Neural cell (in vitro differentiated cells): ENCODE measurements at regions not wholly inside any gene's neighbourhood (a gene's known extent, or its start where the extent isn't known, plus 50 kb on each side); places are given as distances from the start of the nearest gene placed in this dataset.

Experiments
- H2AFZ ChIP-seq: fragments of 200-600, 300-800 bp; sonication (generic), shearing (Covaris generic); 2 replicates; pipeline ENCODE4 v1.6.0; 2014; ENCODE audit warnings: low read depth, mild to moderate bottlenecking, antibody characterized with exemption, low read length, moderate library complexity
- H3F3A ChIP-seq: fragments of 200-600 bp; shearing (Covaris generic); 2 replicates; pipeline ENCODE4 v1.6.1; 2016; ENCODE audit warnings: mild to moderate bottlenecking, moderate library complexity, mixed read lengths, antibody characterized with exemption, low read length; ENCODE audit not compliant: insufficient read depth, poor library complexity, severe bottlenecking
- H3K27ac ChIP-seq: fragments of 200-600, 300-800 bp; sonication (generic), shearing (Covaris generic); 2 replicates; pipeline ENCODE4 v1.5.1; 2014; ENCODE audit warnings: mild to moderate bottlenecking, low read length, moderate library complexity
- H3K27me3 ChIP-seq: fragments of 300-800, 200-600 bp; sonication (generic), shearing (Covaris generic); 2 replicates; pipeline ENCODE4 v1.6.0; 2014; ENCODE audit warnings: mild to moderate bottlenecking, low read depth, low read length, moderate library complexity; ENCODE audit not compliant: insufficient read depth
- H3K36me3 ChIP-seq: fragments of 300-800, 200-600 bp; sonication (generic), shearing (Covaris generic); 2 replicates; pipeline ENCODE4 v1.5.1; 2014; ENCODE audit warnings: mild to moderate bottlenecking, antibody characterized with exemption, low read length, moderate library complexity; ENCODE audit not compliant: insufficient read depth
- H3K4me2 ChIP-seq: fragments of 300-800, 200-600 bp; sonication (generic), shearing (Covaris generic); 2 replicates; pipeline ENCODE4 v1.6.0; 2014; ENCODE audit warnings: mild to moderate bottlenecking, low read length
- H3K4me3 ChIP-seq: fragments of 300-800, 200-600 bp; sonication (generic), shearing (Covaris generic); 2 replicates; pipeline ENCODE4 v1.5.1; 2014; ENCODE audit warnings: mild to moderate bottlenecking, low read length, moderate library complexity
- H3K79me2 ChIP-seq: fragments of 200-600 bp; shearing (Covaris generic); replicated peaks from 2 replicates; pipeline ENCODE4 v1.6.0; 2014; ENCODE audit warnings: mild to moderate bottlenecking, low read length, moderate library complexity; ENCODE audit not compliant: insufficient read depth
- H3K9ac ChIP-seq: fragments of 300-800, 200-600 bp; sonication (generic), shearing (Covaris generic); 2 replicates; pipeline ENCODE4 v1.6.1; 2016; ENCODE audit warnings: mild to moderate bottlenecking, low read length, mixed read lengths
- H3K9me2 ChIP-seq: fragments of 200-600 bp; shearing (Covaris generic); 2 replicates; pipeline ENCODE4 v1.6.1; 2016; ENCODE audit warnings: mild to moderate bottlenecking, low read length, mixed read lengths; ENCODE audit not compliant: insufficient read depth
- H3K9me3 ChIP-seq: fragments of 200-600, 300-800 bp; sonication (generic), shearing (Covaris generic); 2 replicates; pipeline ENCODE4 v1.6.1; 2016; ENCODE audit warnings: mild to moderate bottlenecking, mixed run types, low read length, moderate library complexity, mixed read lengths
- H4K20me1 ChIP-seq: fragments of 200-600 bp; shearing (Covaris generic); 2 replicates; pipeline ENCODE4 v1.6.1; 2016; ENCODE audit warnings: mild to moderate bottlenecking, mixed run types; ENCODE audit not compliant: insufficient read depth
- EP300 ChIP-seq: fragments of 450-650 bp; conservative IDR thresholded peaks from 2 replicates; pipeline ENCODE4 v1.6.1; 2014; ENCODE audit warnings: antibody characterized with exemption, mild to moderate bottlenecking, moderate library complexity; ENCODE audit not compliant: poor library complexity, severe bottlenecking
- EZH2 ChIP-seq: fragments of 200-600, 300-800 bp; shearing (Covaris generic), sonication (generic); IDR thresholded peaks from 2 replicates; pipeline ENCODE4 v1.6.1; 2014; ENCODE audit warnings: antibody characterized with exemption, low read length, borderline replicate concordance, mild to moderate bottlenecking; ENCODE audit not compliant: insufficient read depth, poor library complexity, severe bottlenecking
- MXI1 ChIP-seq: fragments of 450-650 bp; conservative IDR thresholded peaks from 2 replicates; pipeline ENCODE4 v1.6.1; 2014; ENCODE audit warnings: antibody characterized with exemption, mild to moderate bottlenecking; ENCODE audit not compliant: poor library complexity, severe bottlenecking
- POLR2AphosphoS5 ChIP-seq: IDR thresholded peaks from 2 replicates; pipeline ENCODE4 v1.6.1; 2012
- RAD21 ChIP-seq: fragments of 450-650 bp; conservative IDR thresholded peaks from 2 replicates; pipeline ENCODE4 v1.6.1; 2014; ENCODE audit warnings: antibody characterized with exemption, mild to moderate bottlenecking, moderate library complexity
- SMC3 ChIP-seq: fragments of 450-650 bp; conservative IDR thresholded peaks from 2 replicates; pipeline ENCODE4 v1.6.1; 2014; ENCODE audit warnings: antibody characterized with exemption, mild to moderate bottlenecking, moderate library complexity; ENCODE audit not compliant: poor library complexity
- TAF1 ChIP-seq: IDR thresholded peaks from 2 replicates; pipeline ENCODE4 v1.6.1; 2012; ENCODE audit warnings: low read depth
- TF ChIP-seq, protein P1 (sequence below): IDR thresholded peaks from 2 replicates; pipeline ENCODE4 v1.6.1; 2012; ENCODE audit warnings: borderline replicate concordance
- TF ChIP-seq, protein P2 (sequence below): fragments of 450-650 bp; IDR thresholded peaks from 2 replicates; pipeline ENCODE4 v1.5.1; 2014; ENCODE audit warnings: antibody characterized with exemption, mild to moderate bottlenecking, moderate library complexity; ENCODE audit not compliant: poor library complexity, severe bottlenecking

DNA sequence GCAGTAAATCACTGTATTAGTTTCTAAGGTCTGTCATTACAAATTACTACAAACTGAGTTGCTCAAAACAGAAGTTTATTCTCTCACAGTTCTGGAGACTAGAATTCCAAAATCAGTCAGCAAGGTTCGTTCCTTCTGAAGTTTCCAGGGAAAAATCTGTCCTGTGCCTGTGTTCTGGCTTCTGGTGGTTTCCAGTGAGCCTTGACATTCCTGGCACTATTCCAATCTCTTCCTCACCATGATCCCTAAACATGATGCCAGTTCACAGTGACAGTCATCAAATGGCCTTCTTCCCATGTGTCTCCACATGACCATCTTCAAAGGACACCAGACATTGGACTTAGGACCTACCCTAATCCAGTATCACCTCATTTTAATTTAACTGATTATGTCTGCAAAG is 351.4 kb downstream of the PLK2 start:
- no peak overlapping the region for H3K4me3 ChIP-seq
- no peak overlapping the region for H3K9ac ChIP-seq
- H4K20me1 ChIP-seq = no peaks in the 10 kb centered on the region
- H3K27ac ChIP-seq = no peak overlapping the region
- H3K9me3 ChIP-seq = no peaks in the 10 kb centered on the region
- no peaks in the 10 kb centered on the region for H3K27me3 ChIP-seq
- H3K36me3 ChIP-seq = no peaks in the 10 kb centered on the region
- no peaks in the 10 kb centered on the region for H3F3A ChIP-seq
- no peak overlapping the region for H2AFZ ChIP-seq
- no peak overlapping the region for H3K4me2 ChIP-seq
- no peak for TF ChIP-seq TAF1
- no peak for TF ChIP-seq SMC3
- TF ChIP-seq RAD21 = no peak
- no peak for TF ChIP-seq MXI1
- TF ChIP-seq, protein P1, sequence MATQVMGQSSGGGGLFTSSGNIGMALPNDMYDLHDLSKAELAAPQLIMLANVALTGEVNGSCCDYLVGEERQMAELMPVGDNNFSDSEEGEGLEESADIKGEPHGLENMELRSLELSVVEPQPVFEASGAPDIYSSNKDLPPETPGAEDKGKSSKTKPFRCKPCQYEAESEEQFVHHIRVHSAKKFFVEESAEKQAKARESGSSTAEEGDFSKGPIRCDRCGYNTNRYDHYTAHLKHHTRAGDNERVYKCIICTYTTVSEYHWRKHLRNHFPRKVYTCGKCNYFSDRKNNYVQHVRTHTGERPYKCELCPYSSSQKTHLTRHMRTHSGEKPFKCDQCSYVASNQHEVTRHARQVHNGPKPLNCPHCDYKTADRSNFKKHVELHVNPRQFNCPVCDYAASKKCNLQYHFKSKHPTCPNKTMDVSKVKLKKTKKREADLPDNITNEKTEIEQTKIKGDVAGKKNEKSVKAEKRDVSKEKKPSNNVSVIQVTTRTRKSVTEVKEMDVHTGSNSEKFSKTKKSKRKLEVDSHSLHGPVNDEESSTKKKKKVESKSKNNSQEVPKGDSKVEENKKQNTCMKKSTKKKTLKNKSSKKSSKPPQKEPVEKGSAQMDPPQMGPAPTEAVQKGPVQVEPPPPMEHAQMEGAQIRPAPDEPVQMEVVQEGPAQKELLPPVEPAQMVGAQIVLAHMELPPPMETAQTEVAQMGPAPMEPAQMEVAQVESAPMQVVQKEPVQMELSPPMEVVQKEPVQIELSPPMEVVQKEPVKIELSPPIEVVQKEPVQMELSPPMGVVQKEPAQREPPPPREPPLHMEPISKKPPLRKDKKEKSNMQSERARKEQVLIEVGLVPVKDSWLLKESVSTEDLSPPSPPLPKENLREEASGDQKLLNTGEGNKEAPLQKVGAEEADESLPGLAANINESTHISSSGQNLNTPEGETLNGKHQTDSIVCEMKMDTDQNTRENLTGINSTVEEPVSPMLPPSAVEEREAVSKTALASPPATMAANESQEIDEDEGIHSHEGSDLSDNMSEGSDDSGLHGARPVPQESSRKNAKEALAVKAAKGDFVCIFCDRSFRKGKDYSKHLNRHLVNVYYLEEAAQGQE = no peak
- TF ChIP-seq EP300 = no peak
- TF ChIP-seq, protein P2, sequence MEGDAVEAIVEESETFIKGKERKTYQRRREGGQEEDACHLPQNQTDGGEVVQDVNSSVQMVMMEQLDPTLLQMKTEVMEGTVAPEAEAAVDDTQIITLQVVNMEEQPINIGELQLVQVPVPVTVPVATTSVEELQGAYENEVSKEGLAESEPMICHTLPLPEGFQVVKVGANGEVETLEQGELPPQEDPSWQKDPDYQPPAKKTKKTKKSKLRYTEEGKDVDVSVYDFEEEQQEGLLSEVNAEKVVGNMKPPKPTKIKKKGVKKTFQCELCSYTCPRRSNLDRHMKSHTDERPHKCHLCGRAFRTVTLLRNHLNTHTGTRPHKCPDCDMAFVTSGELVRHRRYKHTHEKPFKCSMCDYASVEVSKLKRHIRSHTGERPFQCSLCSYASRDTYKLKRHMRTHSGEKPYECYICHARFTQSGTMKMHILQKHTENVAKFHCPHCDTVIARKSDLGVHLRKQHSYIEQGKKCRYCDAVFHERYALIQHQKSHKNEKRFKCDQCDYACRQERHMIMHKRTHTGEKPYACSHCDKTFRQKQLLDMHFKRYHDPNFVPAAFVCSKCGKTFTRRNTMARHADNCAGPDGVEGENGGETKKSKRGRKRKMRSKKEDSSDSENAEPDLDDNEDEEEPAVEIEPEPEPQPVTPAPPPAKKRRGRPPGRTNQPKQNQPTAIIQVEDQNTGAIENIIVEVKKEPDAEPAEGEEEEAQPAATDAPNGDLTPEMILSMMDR = no peak
- no peak for TF ChIP-seq POLR2AphosphoS5
- no peak for TF ChIP-seq EZH2
- H3K79me2 ChIP-seq = no peaks in the 10 kb centered on the region
- no peaks in the 10 kb centered on the region for H3K9me2 ChIP-seq

DNA sequence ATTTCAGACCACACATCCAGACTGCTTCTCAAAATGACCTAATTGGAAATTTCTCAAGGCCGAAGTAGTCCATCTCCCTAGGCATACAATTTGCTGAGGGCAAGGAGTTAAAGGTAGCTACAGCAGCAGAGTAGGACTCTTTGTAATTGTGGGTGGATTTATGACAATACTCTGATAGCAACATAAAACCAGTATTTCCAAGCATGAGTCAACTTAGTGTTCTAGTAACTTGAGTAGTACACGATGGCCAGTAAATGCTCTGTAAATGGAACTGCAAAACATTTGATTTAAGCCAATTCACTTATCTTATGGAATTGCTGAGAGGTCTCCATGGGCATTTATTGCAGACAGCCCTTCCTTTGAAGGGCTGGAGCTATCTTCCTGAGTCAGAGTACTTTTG is 352.2 kb downstream of the PLK2 start:
- no peaks in the 10 kb centered on the region for H3K9me3 ChIP-seq
- no peaks in the 10 kb centered on the region for H3K9me2 ChIP-seq
- H3K4me3 ChIP-seq = no peak overlapping the region
- H3K27me3 ChIP-seq = no peaks in the 10 kb centered on the region
- H3K4me2 ChIP-seq = no peak overlapping the region
- TF ChIP-seq TAF1 (no peak), EP300 (no peak), MXI1 (no peak)
- TF ChIP-seq, protein P1 = no peak
- TF ChIP-seq, protein P2 = no peak
- no peak overlapping the region for H3K9ac ChIP-seq
- no peak overlapping the region for H2AFZ ChIP-seq
- no peaks in the 10 kb centered on the region for H4K20me1 ChIP-seq
- H3F3A ChIP-seq = no peaks in the 10 kb centered on the region
- peak overlapping the region; percentile 65 for H3K27ac ChIP-seq
- no peaks in the 10 kb centered on the region for H3K79me2 ChIP-seq
- H3K36me3 ChIP-seq = no peaks in the 10 kb centered on the region
